Naive thymus-derived CD4-positive, alpha-beta T cell (primary cell): ENCODE measurements at regions not wholly inside any gene's neighbourhood (a gene's known extent, or its start where the extent isn't known, plus 50 kb on each side); places are given as distances from the start of the nearest gene placed in this dataset.

Experiments used
- ATAC-seq: fragments of 150-1000 bp; cut with Tn5 transposase; 2 replicates; pipeline ENCODE4 v1.10.0; 2021; ENCODE audit warnings: mild to moderate bottlenecking, moderate library complexity
- CTCF ChIA-PET: fragments of 350-600 bp; sonication (Branson Sonifier 250); formaldehyde crosslinking; loops from one replicate; lab custom pipeline; 2021; ENCODE audit warnings: antibody characterized with exemption; lab: Charles Lee
- POLR2A ChIA-PET: fragments of 350-600 bp; sonication (Branson Sonifier 250); formaldehyde crosslinking; loops from one replicate; lab custom pipeline; 2021; ENCODE audit warnings: antibody characterized with exemption, inconsistent platforms; lab: Charles Lee
- DNase-seq, 9 donors: peaks; one replicate each; pipeline versions ENCODE4 v3.0.0 to v3.0.0-alpha.2; 2020 to 2022; ENCODE audit warnings: mixed read lengths in 1 of 9
- H3K27ac ChIP-seq: one replicate; pipeline ENCODE4 v1.7.0; 2013; ENCODE audit warnings: mild to moderate bottlenecking, low read depth, low read length, moderate library complexity
- H3K27me3 ChIP-seq, 2 donors: one replicate each; pipeline ENCODE4 v1.7.0; 2013; ENCODE audit warnings: low read length in 2 of 2, mild to moderate bottlenecking in 2 of 2, moderate library complexity in 2 of 2; ENCODE audit not compliant: control insufficient read depth in 2 of 2, insufficient read depth in 2 of 2
- H3K36me3 ChIP-seq, 3 experiments: 1 replicate in 2 of 3; 2 replicates in 1 of 3; pipeline ENCODE4 v1.7.0; 2013; ENCODE audit warnings: low read length in 3 of 3, mild to moderate bottlenecking in 3 of 3, moderate library complexity in 1 of 3; ENCODE audit not compliant: insufficient read depth in 3 of 3, control insufficient read depth in 2 of 3
- H3K4me1 ChIP-seq, 2 donors: one replicate each; pipeline ENCODE4 v1.7.0; 2013; ENCODE audit warnings: low read length in 2 of 2, mild to moderate bottlenecking in 2 of 2, moderate library complexity in 1 of 2; ENCODE audit not compliant: control insufficient read depth in 2 of 2, insufficient read depth in 2 of 2
- H3K4me3 ChIP-seq: 2 replicates; pipeline ENCODE4 v1.7.0; 2013; ENCODE audit warnings: mild to moderate bottlenecking, low read length
- H3K9me3 ChIP-seq, 3 experiments: 1 replicate in 2 of 3; 2 replicates in 1 of 3; pipeline ENCODE4 v1.7.0; 2013; ENCODE audit warnings: low read length in 3 of 3; ENCODE audit not compliant: control insufficient read depth in 2 of 3
- H3K27ac Mint-ChIP-seq, 9 donors: one replicate each; pipeline ENCODE4 v1.8.0; 2020 to 2022; ENCODE audit warnings: mixed read lengths in 9 of 9, mild to moderate bottlenecking in 8 of 9, moderate library complexity in 5 of 9, inconsistent platforms in 2 of 9
- H3K27me3 Mint-ChIP-seq, 5 donors: one replicate each; pipeline ENCODE4 v1.8.0; 2021 to 2022; ENCODE audit warnings: mixed read lengths in 5 of 5, mild to moderate bottlenecking in 1 of 5
- H3K36me3 Mint-ChIP-seq, 5 donors: one replicate each; pipeline ENCODE4 v1.8.0; 2020 to 2022; ENCODE audit warnings: mixed read lengths in 5 of 5, mild to moderate bottlenecking in 3 of 5, inconsistent platforms in 1 of 5
- H3K4me1 Mint-ChIP-seq, 7 donors: one replicate each; pipeline ENCODE4 v1.8.0; 2020 to 2022; ENCODE audit warnings: mixed read lengths in 7 of 7, mild to moderate bottlenecking in 3 of 7, inconsistent platforms in 1 of 7
- H3K4me3 Mint-ChIP-seq, 10 donors: one replicate each; pipeline ENCODE4 v1.8.0; 2020 to 2022; ENCODE audit warnings: mild to moderate bottlenecking in 10 of 10, mixed read lengths in 10 of 10, moderate library complexity in 6 of 10, inconsistent platforms in 2 of 10
- H3K9me3 Mint-ChIP-seq, 11 donors: one replicate each; pipeline ENCODE4 v1.8.0; 2020 to 2022; ENCODE audit warnings: mixed read lengths in 11 of 11, mild to moderate bottlenecking in 4 of 11, inconsistent platforms in 1 of 11, moderate library complexity in 1 of 11
- intact Hi-C, 2 donors: fragments of 100-400 bp; cut with micrococcal nuclease; formaldehyde crosslinking; loops; one replicate each; pipeline ENCODE4 v1.15.1; 2023

DNA sequence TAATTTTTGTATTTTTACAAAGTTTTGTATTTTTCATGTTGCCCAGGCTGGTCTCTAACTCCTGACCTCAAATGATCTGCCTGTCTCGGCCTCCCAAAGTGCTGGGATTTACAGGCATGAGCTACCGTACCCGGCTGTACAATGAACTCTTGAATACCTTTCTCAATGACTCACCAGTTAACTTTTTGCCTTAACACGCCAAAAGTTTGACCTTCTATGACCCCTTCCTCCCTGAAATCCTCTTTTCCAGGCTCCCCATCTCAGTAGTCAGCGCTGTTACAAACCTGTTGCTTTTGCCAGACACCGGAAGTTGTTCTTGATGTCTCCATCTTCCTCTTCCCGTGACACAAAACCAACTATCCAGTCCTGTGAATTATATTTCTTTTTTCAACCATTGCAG, 158.1 kb upstream of the ASIC2 start:
- H3K36me3 Mint-ChIP-seq, result no peaks in the 10 kb centered on the region
- no peak for DNase-seq
- Histone ChIP-seq H3K27me3 (no peaks in the 10 kb centered on the region), H3K4me3 (no peak overlapping the region), H3K9me3 (no peaks in the 10 kb centered on the region), H3K36me3 (no peaks in the 10 kb centered on the region), H3K4me1 (no peaks in the 10 kb centered on the region), H3K27ac (no peak overlapping the region)
- no peaks in the 10 kb centered on the region for H3K4me1 Mint-ChIP-seq
- no peak overlapping the region for H3K27ac Mint-ChIP-seq
- ChIA-PET CTCF (no interaction called here), POLR2A (no interaction called here)
- H3K9me3 Mint-ChIP-seq, result peaks cover 0 to 19% (median 3%) of the 10 kb centered on the region in 11 donors
- peaks cover 0 to 18% (median 9%) of the 10 kb centered on the region in 5 donors for H3K27me3 Mint-ChIP-seq
- no peak for ATAC-seq
- H3K4me3 Mint-ChIP-seq, result no peak overlapping the region
- intact Hi-C loops, result no loop called here

DNA sequence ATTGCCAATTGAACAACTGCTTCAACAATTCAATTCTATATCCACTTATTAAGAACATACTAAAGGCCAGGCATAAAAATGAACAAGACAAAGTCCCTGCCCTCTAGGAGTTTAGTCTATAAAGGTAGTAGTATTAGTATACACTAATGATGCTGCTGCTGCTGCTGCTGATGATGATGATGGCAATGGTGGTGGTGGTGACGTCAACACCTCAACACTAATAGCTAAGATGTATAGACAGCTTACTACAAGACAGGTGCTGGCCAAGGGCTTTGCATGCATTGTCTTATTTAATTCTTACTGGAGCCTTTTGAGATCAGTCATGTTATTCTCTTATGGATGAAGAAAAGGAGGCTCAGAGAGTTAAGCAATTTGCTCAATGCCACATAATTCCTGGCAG, 164.4 kb upstream of the ASIC2 start:
- H3K36me3 Mint-ChIP-seq, result no peaks in the 10 kb centered on the region
- no peaks in the 10 kb centered on the region for H3K36me3 ChIP-seq
- H3K4me3 Mint-ChIP-seq, result no peak overlapping the region
- no peak overlapping the region for H3K27ac ChIP-seq
- no peaks in the 10 kb centered on the region for H3K27me3 ChIP-seq
- H3K9me3 ChIP-seq, result no peaks in the 10 kb centered on the region
- ChIA-PET POLR2A (no interaction called here), CTCF (no interaction called here)
- DNase-seq (no peak), ATAC-seq (no peak)
- H3K27ac Mint-ChIP-seq, result no peak overlapping the region
- no peak overlapping the region for H3K4me3 ChIP-seq
- intact Hi-C loops, result no loop called here
- no peaks in the 10 kb centered on the region for H3K4me1 Mint-ChIP-seq
- H3K4me1 ChIP-seq, result no peaks in the 10 kb centered on the region
- peaks cover 3 to 45% (median 23%) of the 10 kb centered on the region in 5 donors for H3K27me3 Mint-ChIP-seq
- peaks cover 0 to 11% (median 0%) of the 10 kb centered on the region in 11 donors for H3K9me3 Mint-ChIP-seq

DNA sequence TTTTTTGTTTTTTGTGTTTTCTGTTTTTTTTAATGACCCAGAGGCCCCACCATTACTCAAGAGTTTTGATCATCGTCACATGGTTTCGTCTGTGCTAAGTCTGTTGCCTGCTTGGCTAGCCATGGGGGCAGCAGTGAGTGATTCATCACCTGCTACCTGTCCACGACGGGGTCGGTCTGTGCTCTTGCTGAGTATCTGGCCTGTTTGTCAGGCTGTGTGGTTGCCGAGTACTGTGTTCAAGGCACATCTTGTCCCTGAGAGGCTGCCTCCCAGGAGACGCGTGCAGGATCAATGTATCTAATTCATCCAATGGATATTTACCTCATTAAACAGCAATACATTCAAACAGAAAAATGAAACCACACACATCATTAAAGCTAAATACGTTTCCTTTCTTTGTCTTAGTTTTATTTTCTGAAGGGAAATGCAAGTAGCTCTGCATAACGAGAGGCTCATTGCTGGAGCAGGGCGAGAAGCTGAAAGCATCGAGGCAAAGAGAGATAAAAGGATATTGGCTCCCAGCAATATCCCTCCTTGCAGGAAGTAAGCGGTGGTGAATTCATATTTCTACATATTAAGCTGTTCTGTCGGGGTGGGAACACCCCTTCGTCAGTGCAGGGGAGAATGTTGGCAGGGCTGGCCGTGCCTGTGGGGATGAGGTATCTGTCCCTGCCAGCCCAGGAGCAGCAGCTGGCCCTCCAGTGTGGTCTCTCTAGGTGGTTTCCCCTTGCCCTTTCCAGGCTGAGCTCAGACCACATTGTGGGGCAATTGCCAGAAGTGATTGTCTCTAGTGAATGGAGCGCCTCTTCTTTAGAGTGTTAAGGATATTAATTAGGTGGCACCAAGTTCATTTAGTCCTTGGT, 166.2 kb upstream of the ASIC2 start:
- Mint-ChIP-seq H3K36me3 (no peaks in the 10 kb centered on the region), H3K4me1 (no peaks in the 10 kb centered on the region), H3K27me3 (peaks cover 3 to 51% (median 22%) of the 10 kb centered on the region in 5 donors), H3K9me3 (peaks cover 0 to 11% (median 0%) of the 10 kb centered on the region in 11 donors), H3K27ac (no peak overlapping the region), H3K4me3 (no peak overlapping the region)
- Histone ChIP-seq H3K4me3 (no peak overlapping the region), H3K36me3 (no peaks in the 10 kb centered on the region), H3K27ac (no peak overlapping the region), H3K27me3 (no peaks in the 10 kb centered on the region), H3K9me3 (no peaks in the 10 kb centered on the region), H3K4me1 (no peaks in the 10 kb centered on the region)
- intact Hi-C loops, result no loop called here
- ATAC-seq (no peak), DNase-seq (no peak)
- ChIA-PET CTCF (no interaction called here), POLR2A (no interaction called here)

DNA sequence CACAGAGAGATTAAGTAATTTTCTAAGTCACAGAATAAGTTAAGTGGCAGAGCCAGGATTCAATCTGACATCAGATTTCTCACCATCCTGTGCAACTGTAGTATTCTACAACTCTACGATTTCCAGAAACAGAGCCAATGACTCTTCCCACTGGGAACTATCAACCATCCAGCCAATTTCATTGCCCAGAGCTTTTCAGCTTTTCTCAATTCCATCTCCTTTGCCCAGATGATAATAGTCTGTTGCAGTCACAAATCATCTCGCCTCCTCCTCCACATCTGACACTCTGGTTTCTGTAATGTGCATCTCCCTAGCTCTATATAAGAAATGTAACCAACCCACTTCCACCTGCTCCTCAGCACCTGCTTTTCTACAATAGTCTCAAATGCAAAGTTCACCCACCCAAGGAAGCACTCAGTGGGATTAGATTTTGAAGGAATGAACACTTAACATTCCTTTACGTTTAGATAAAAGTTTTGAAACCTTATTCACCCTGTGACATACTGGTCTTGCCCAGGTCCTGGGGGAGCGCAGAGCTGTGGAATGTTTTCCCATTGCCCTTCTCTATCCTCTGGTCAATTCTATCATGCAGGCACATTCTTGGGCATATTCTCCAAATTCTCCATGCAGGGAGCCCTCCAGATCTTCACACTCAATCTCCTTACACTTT, 167.8 kb upstream of the ASIC2 start:
- H3K4me3 Mint-ChIP-seq, result no peak overlapping the region
- H3K27ac Mint-ChIP-seq, result no peak overlapping the region
- ATAC-seq, result no peak
- ChIA-PET POLR2A (no interaction called here), CTCF (no interaction called here)
- Histone ChIP-seq H3K4me3 (no peak overlapping the region), H3K27me3 (no peaks in the 10 kb centered on the region), H3K4me1 (no peaks in the 10 kb centered on the region), H3K36me3 (no peaks in the 10 kb centered on the region), H3K9me3 (no peaks in the 10 kb centered on the region), H3K27ac (no peak overlapping the region)
- H3K36me3 Mint-ChIP-seq, result no peaks in the 10 kb centered on the region
- H3K9me3 Mint-ChIP-seq, result peaks cover 0 to 11% (median 0%) of the 10 kb centered on the region in 11 donors
- DNase-seq, result no peak
- H3K27me3 Mint-ChIP-seq, result peaks cover 3 to 51% (median 22%) of the 10 kb centered on the region in 5 donors
- no peaks in the 10 kb centered on the region for H3K4me1 Mint-ChIP-seq
- intact Hi-C loops, result no loop called here

DNA sequence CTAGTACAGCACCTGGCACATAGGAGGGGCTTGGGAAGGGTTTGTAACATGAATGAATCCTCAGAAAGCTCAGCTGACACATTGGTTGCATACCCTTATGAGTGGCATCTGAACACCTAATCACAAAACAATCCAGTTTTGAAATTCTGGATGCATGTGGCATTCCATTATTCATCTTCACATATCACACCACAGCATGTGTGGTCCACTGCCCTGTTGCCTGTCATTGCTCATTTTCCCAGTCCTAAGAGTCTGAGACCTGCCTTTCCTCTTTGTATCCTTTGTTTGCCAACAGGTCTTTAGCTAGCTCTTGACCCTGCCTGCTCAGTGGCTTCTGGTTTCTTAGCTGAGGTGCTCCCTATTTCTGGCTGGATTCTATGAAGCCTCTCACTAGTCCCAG, 170.8 kb upstream of the ASIC2 start:
- no peak overlapping the region for H3K4me3 Mint-ChIP-seq
- H3K4me1 Mint-ChIP-seq, result no peaks in the 10 kb centered on the region
- H3K9me3 ChIP-seq, result no peaks in the 10 kb centered on the region
- POLR2A ChIA-PET, result no interaction called here
- no peaks in the 10 kb centered on the region for H3K27me3 ChIP-seq
- DNase-seq (no peak), ATAC-seq (no peak)
- intact Hi-C loops, result no loop called here
- CTCF ChIA-PET, result no interaction called here
- H3K4me3 ChIP-seq, result no peak overlapping the region
- H3K4me1 ChIP-seq, result no peaks in the 10 kb centered on the region
- no peaks in the 10 kb centered on the region for H3K36me3 ChIP-seq
- no peak overlapping the region for H3K27ac ChIP-seq
- H3K36me3 Mint-ChIP-seq, result no peaks in the 10 kb centered on the region
- peaks cover 0 to 7% (median 0%) of the 10 kb centered on the region in 11 donors for H3K9me3 Mint-ChIP-seq
- peaks cover 0 to 40% (median 14%) of the 10 kb centered on the region in 5 donors for H3K27me3 Mint-ChIP-seq
- H3K27ac Mint-ChIP-seq, result no peak overlapping the region

DNA sequence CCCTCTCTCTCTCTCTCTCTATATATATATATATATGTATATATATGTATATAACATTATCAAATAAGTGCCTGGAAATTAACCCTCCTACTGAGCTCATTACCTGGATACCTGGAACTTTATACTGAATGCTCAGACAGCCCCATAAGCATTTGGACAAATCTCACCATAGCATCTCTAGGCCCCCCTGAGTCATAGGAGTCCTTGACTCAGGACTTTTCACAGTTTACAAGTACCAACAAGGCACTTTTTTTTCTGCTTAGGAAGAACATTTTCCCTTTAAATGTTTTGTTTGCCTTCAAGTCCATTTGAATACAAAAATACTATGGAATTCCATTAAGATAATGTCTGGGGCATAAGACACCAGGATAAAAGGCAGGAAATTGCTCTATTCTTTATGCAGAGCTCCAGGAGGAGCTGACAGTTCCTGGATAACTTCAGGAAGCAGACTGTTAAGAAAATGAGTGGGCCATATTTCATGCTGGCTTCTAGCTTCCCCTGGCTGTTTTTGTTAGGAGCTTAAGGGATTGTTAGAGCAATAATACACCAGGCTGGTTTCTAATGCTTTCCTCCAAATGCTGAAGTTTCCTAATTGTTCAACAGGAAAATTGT, 171.7 kb upstream of the ASIC2 start:
- Mint-ChIP-seq H3K9me3 (peaks cover 0 to 8% (median 0%) of the 10 kb centered on the region in 11 donors), H3K27ac (no peak overlapping the region), H3K27me3 (peaks cover 0 to 34% (median 14%) of the 10 kb centered on the region in 5 donors), H3K36me3 (no peaks in the 10 kb centered on the region), H3K4me3 (no peak overlapping the region), H3K4me1 (no peaks in the 10 kb centered on the region)
- Histone ChIP-seq H3K36me3 (no peaks in the 10 kb centered on the region), H3K27me3 (no peaks in the 10 kb centered on the region), H3K27ac (no peak overlapping the region), H3K4me3 (no peak overlapping the region), H3K4me1 (no peaks in the 10 kb centered on the region), H3K9me3 (no peaks in the 10 kb centered on the region)
- ATAC-seq (no peak), DNase-seq (no peak)
- ChIA-PET CTCF (no interaction called here), POLR2A (no interaction called here)
- intact Hi-C loops, result no loop called here
